ENCODE measurements at regions not wholly inside any gene's neighbourhood (a gene's known extent, or its start where the extent isn't known, plus 50 kb on each side); places are given as distances from the start of the nearest gene placed in this dataset.

GRCh38 chr1:214174508-214175199, 106.3 kb upstream of the SMYD2 start:
- no peaks in the 10 kb centered on the region for H3K36me3 ChIP-seq (ENCODE audit: insufficient read depth)
- H3K79me2 ChIP-seq (ENCODE audit: insufficient read depth, low read depth): no peaks in the 10 kb centered on the region
- no peak overlapping the region for H3K9ac ChIP-seq
- no peaks in the 10 kb centered on the region for H4K20me1 ChIP-seq (ENCODE audit: insufficient read depth)
- H3K27ac ChIP-seq: no peak overlapping the region
- no peak overlapping the region for H3K4me2 ChIP-seq
- no peak overlapping the region for H3K4me3 ChIP-seq (IDR thresholded peaks at IDR 0.05; ENCODE audit: insufficient read depth, low read depth, low read length)
- no peaks in the 10 kb centered on the region for H3K27me3 ChIP-seq (ENCODE audit: insufficient read depth, low read depth)
- H3K4me1 ChIP-seq (ENCODE audit: low read depth, poor library complexity, severe bottlenecking): no peaks in the 10 kb centered on the region
- no peak overlapping the region for H2AFZ ChIP-seq (ENCODE audit: low read depth)
- TF ChIP-seq CTCF (conservative IDR thresholded peaks at IDR 0.05; ENCODE audit: low read depth, low read length): no peak

GRCh38 chr1:214178102-214178501, 102.9 kb upstream of the SMYD2 start:
- H2AFZ ChIP-seq (ENCODE audit: low read depth): no peak overlapping the region
- no peak overlapping the region for H3K9ac ChIP-seq
- TF ChIP-seq CTCF (conservative IDR thresholded peaks at IDR 0.05; ENCODE audit: low read depth, low read length): no peak
- H3K4me1 ChIP-seq (ENCODE audit: low read depth, poor library complexity, severe bottlenecking): no peaks in the 10 kb centered on the region
- no peaks in the 10 kb centered on the region for H3K79me2 ChIP-seq (ENCODE audit: insufficient read depth, low read depth)
- H3K36me3 ChIP-seq (ENCODE audit: insufficient read depth): no peaks in the 10 kb centered on the region
- H3K27me3 ChIP-seq (ENCODE audit: insufficient read depth, low read depth): no peaks in the 10 kb centered on the region
- H3K4me2 ChIP-seq: no peak overlapping the region
- H3K4me3 ChIP-seq (IDR thresholded peaks at IDR 0.05; ENCODE audit: insufficient read depth, low read depth, low read length): no peak overlapping the region
- no peaks in the 10 kb centered on the region for H4K20me1 ChIP-seq (ENCODE audit: insufficient read depth)
- H3K27ac ChIP-seq: no peak overlapping the region

- no peak overlapping the region for H3K9ac ChIP-seq
- no peak for TF ChIP-seq CTCF (conservative IDR thresholded peaks at IDR 0.05; ENCODE audit: low read depth, low read length)
- no peak overlapping the region for H3K4me3 ChIP-seq (IDR thresholded peaks at IDR 0.05; ENCODE audit: insufficient read depth, low read depth, low read length)
- no peaks in the 10 kb centered on the region for H3K4me1 ChIP-seq (ENCODE audit: low read depth, poor library complexity, severe bottlenecking)
- no peak overlapping the region for H2AFZ ChIP-seq (ENCODE audit: low read depth)
- no peaks in the 10 kb centered on the region for H3K27me3 ChIP-seq (ENCODE audit: insufficient read depth, low read depth)
- H3K79me2 ChIP-seq (ENCODE audit: insufficient read depth, low read depth): no peaks in the 10 kb centered on the region
- H3K36me3 ChIP-seq (ENCODE audit: insufficient read depth): no peaks in the 10 kb centered on the region
- H3K4me2 ChIP-seq: no peak overlapping the region
- no peak overlapping the region for H3K27ac ChIP-seq
- no peaks in the 10 kb centered on the region for H4K20me1 ChIP-seq (ENCODE audit: insufficient read depth)
These were observed 96.0 kb upstream of the SMYD2 start for GRCh38 chr1:214184992-214185391.

- no peaks in the 10 kb centered on the region for H3K27me3 ChIP-seq (ENCODE audit: insufficient read depth, low read depth)
These were observed 94.7 kb upstream of the SMYD2 start for GRCh38 chr1:214186103-214186824.

More at GRCh38 chr1:214186103-214186824, 94.7 kb upstream of the SMYD2 start:
- Histone ChIP-seq H4K20me1 (ENCODE audit: insufficient read depth) (no peaks in the 10 kb centered on the region), H3K79me2 (ENCODE audit: insufficient read depth, low read depth) (no peaks in the 10 kb centered on the region), H3K9ac (no peak overlapping the region), H3K4me1 (ENCODE audit: low read depth, poor library complexity, severe bottlenecking) (no peaks in the 10 kb centered on the region), H3K4me2 (no peak overlapping the region), H3K36me3 (ENCODE audit: insufficient read depth) (no peaks in the 10 kb centered on the region), H2AFZ (ENCODE audit: low read depth) (no peak overlapping the region), H3K4me3 (IDR thresholded peaks at IDR 0.05; ENCODE audit: insufficient read depth, low read depth, low read length) (no peak overlapping the region), H3K27ac (no peak overlapping the region)
- no peak for TF ChIP-seq CTCF (conservative IDR thresholded peaks at IDR 0.05; ENCODE audit: low read depth, low read length)

Measured in KMS-11 (cell line).